ENCODE measurements at regions not wholly inside any gene's neighbourhood (a gene's known extent, or its start where the extent isn't known, plus 50 kb on each side); places are given as distances from the start of the nearest gene placed in this dataset.

DNA sequence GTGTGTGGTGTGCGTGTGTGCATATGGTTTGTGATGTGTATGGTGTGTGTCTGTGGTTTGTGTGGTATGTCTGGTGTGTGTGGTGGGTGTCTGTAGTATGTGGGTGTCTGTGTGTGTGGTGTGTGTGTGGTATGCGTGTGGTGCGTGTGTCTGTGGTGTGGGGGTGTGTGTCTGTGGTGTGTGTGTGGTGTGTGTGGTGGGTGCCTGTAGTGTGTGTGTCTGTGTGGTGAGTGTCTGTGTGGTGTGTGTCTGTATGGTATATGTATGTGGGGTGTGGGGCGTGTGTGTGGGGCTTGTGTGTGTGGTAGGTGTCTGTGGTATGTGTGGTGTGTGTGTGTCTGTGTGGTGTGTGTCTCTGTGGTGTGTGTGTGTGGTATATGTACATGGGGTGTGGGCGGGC, 300.7 kb downstream of the TEX29 start:
- H3K9ac ChIP-seq (ENCODE audit: extremely low read depth, insufficient read length, low read length): no peak overlapping the region
- no peak overlapping the region for H3K18ac ChIP-seq (ENCODE audit: insufficient read length, low read depth, low read length)
- H3K9me3 ChIP-seq (ENCODE audit: control insufficient read depth, low read depth, low read length): no peaks in the 10 kb centered on the region
- no peak overlapping the region for H3K23ac ChIP-seq (ENCODE audit: insufficient read length, low read depth, low read length)
- H3K4me1 Mint-ChIP-seq: peaks cover 0 to 4% of the 10 kb centered on the region in 2 experiments; a peak in 2 of 4 replicates
- H3K27ac ChIP-seq (ENCODE audit: insufficient read length, low read depth, low read length): no peak overlapping the region
- no peak overlapping the region for H2BK5ac ChIP-seq (ENCODE audit: insufficient read length, low read length)
- no peak overlapping the region for H2BK15ac ChIP-seq (ENCODE audit: low read depth, low read length)
- H3K14ac ChIP-seq (ENCODE audit: insufficient read depth, low read length): no peak overlapping the region
- no peak overlapping the region for H2AFZ ChIP-seq (ENCODE audit: low read length)
- DNase-seq: peak; percentile 5
- no peak overlapping the region for H3T11ph ChIP-seq (ENCODE audit: low read length)
- H3K9me3 Mint-ChIP-seq: no peaks in the 10 kb centered on the region
- no peak overlapping the region for H3K4me3 Mint-ChIP-seq
- TF ChIP-seq, protein P1, sequence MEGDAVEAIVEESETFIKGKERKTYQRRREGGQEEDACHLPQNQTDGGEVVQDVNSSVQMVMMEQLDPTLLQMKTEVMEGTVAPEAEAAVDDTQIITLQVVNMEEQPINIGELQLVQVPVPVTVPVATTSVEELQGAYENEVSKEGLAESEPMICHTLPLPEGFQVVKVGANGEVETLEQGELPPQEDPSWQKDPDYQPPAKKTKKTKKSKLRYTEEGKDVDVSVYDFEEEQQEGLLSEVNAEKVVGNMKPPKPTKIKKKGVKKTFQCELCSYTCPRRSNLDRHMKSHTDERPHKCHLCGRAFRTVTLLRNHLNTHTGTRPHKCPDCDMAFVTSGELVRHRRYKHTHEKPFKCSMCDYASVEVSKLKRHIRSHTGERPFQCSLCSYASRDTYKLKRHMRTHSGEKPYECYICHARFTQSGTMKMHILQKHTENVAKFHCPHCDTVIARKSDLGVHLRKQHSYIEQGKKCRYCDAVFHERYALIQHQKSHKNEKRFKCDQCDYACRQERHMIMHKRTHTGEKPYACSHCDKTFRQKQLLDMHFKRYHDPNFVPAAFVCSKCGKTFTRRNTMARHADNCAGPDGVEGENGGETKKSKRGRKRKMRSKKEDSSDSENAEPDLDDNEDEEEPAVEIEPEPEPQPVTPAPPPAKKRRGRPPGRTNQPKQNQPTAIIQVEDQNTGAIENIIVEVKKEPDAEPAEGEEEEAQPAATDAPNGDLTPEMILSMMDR (conservative IDR thresholded peaks at IDR 0.05): no peak
- H3K23me2 ChIP-seq (ENCODE audit: insufficient read length, low read depth, low read length, poor library complexity, severe bottlenecking): no peaks in the 10 kb centered on the region
- no peak overlapping the region for H4K5ac ChIP-seq (ENCODE audit: insufficient read length, low read depth, low read length)
- no peak overlapping the region for H3K56ac ChIP-seq (ENCODE audit: insufficient read length, low read depth, low read length)
- H3K36me3 Mint-ChIP-seq (ENCODE audit: insufficient read depth in 1 of 3, low read depth in 3 of 3): no peaks in the 10 kb centered on the region
- no peaks in the 10 kb centered on the region for H3K4me1 ChIP-seq (ENCODE audit: insufficient read depth, low read length)
- H2BK120ac ChIP-seq (ENCODE audit: low read depth, low read length, poor library complexity, severe bottlenecking): no peak overlapping the region
- H3K79me2 ChIP-seq (ENCODE audit: insufficient read depth, low read length): no peaks in the 10 kb centered on the region
- no peak overlapping the region for H2BK12ac ChIP-seq (ENCODE audit: insufficient read length, low read depth, low read length)
- H4K8ac ChIP-seq (replicated peaks; ENCODE audit: insufficient read length, low read depth, low read length): no peak overlapping the region
- no peak overlapping the region for H2BK20ac ChIP-seq (ENCODE audit: low read depth, low read length, poor library complexity, severe bottlenecking)
- no peaks in the 10 kb centered on the region for H3K27me3 ChIP-seq (ENCODE audit: insufficient read depth, low read length)
- no CpG with 5 or more reads among the region's 5 CpGs for WGBS (ENCODE audit: extremely low coverage, insufficient read length, low lambda C conversion rate)
- no peak overlapping the region for H4K91ac ChIP-seq (ENCODE audit: insufficient read length, low read depth, low read length)
- no peaks in the 10 kb centered on the region for H3K79me1 ChIP-seq (ENCODE audit: insufficient read depth, low read depth, low read length, poor library complexity, severe bottlenecking)
- H3K27ac Mint-ChIP-seq: no peak overlapping the region
- H4K20me1 ChIP-seq (ENCODE audit: control insufficient read depth, insufficient read depth, insufficient read length): no peaks in the 10 kb centered on the region
- no peak overlapping the region for H3K4me2 ChIP-seq (ENCODE audit: insufficient read depth, insufficient read length, low read length)
- H2AK5ac ChIP-seq (ENCODE audit: insufficient read length, low read length): no peak overlapping the region
- no peak overlapping the region; the same call in 1 of the 2 replicates for H3K4ac ChIP-seq (ENCODE audit: low read depth, low read length)
- H3K27me3 Mint-ChIP-seq (ENCODE audit: low read depth): peaks cover 6% of the 10 kb centered on the region
